ENCODE measurements at regions not wholly inside any gene's neighbourhood (a gene's known extent, or its start where the extent isn't known, plus 50 kb on each side); places are given as distances from the start of the nearest gene placed in this dataset.

DNA sequence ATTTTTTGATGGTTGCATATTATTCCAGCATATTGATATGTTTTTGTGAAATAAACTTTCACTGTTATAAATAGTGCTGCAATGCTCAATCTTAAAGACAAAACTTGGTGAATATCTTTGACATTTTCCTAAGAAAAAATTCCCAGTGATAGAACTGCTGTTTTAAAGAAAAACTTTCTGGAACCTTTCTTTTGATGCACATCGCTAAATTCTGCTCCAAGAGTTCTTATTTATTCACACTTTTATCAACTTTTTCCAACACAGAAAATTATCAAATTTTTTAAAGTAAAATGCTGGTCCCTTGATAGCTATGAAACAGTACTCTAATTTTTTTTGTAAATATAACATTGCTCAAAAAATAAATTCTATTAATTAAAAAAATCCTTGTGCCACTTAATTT is 196.6 kb downstream of the HS3ST3A1 start:
- Histone ChIP-seq H3K36me3 (ENCODE audit: control insufficient read depth in 1 of 2, insufficient read depth in 2 of 2, low read length in 2 of 2) (no peaks in the 10 kb centered on the region), H3K4me1 (ENCODE audit: control insufficient read depth in 1 of 2, insufficient read depth in 2 of 2, low read length in 2 of 2) (no peaks in the 10 kb centered on the region), H3K4me3 (ENCODE audit: low read depth in 1 of 2, low read length in 2 of 2) (no peak overlapping the region), H3K9me3 (ENCODE audit: control insufficient read depth in 1 of 2, low read length in 2 of 2) (no peaks in the 10 kb centered on the region), H3K27me3 (ENCODE audit: low read depth, low read length) (no peaks in the 10 kb centered on the region), H3K27ac (ENCODE audit: low read length) (no peak overlapping the region)

DNA sequence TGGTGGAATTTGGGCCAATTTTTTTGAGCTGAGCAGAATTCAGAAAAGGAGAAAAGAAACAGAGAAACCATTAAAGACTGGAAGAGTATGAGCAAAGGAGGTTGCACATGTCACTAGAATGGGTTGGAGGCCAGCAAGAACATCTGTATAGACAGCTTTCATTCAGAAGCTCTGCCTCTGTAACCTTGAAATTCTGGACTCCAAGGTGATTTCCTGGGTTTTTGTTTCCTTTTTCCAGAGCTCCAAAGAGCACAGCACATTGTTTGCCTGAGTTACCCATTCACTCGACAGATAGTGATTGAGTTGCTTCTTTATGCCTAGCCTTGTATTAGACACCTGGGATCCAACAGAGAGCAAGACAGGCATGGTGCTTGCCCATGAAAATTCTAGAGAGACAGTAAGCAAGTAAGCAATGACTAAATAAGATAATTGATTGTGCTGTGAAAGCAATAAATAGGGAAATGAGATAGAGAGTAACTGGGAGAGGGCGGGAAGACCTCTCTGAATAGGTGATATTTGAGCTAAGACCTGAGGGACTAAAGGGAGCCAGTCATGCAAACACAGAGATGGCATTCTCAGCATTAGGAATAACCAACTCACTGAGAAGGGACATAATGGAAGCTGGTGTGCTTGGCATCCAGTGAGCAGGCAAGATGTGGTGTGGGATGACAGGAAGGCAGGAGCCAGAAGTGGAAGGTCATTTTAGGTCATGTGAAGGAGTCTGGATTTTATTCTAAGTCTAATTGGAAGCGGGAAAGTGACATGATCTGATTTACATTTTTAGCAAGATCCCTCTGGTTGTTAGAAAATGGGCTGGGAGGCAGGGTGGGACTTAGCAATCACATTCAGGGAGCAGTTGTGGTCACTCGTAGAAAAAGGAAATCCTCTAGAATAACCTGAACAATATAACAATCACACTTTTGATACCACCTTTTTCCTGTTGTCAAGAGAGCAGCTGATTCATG is 197.5 kb downstream of the HS3ST3A1 start:
- H3K4me1 ChIP-seq (ENCODE audit: control insufficient read depth in 1 of 2, insufficient read depth in 2 of 2, low read length in 2 of 2), result no peaks in the 10 kb centered on the region
- no peak overlapping the region for H3K4me3 ChIP-seq (ENCODE audit: low read depth in 1 of 2, low read length in 2 of 2)
- H3K36me3 ChIP-seq (ENCODE audit: control insufficient read depth in 1 of 2, insufficient read depth in 2 of 2, low read length in 2 of 2), result no peaks in the 10 kb centered on the region
- H3K9me3 ChIP-seq (ENCODE audit: control insufficient read depth in 1 of 2, low read length in 2 of 2), result no peaks in the 10 kb centered on the region
- H3K27ac ChIP-seq (ENCODE audit: low read length), result no peak overlapping the region
- H3K27me3 ChIP-seq (ENCODE audit: low read depth, low read length), result no peaks in the 10 kb centered on the region

DNA sequence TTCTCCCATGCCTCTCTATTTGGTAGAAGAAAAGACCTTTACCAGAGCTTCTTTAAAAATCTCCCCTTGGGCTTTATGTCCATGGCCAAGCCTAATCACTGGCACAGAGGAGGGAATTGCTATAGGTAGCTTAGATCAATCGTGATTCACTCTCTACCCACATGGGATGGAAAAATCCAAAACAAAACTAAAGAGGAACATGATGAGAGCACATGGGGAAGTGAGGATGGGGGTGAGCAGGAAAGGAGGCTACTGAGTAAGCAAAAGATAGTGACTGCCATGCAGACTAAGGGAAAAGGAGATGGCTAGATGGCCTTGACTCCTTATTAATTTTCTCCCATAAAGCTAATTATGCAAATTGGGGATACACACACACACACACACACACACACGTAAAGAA is 201.2 kb downstream of the HS3ST3A1 start:
- Histone ChIP-seq H3K9me3 (ENCODE audit: control insufficient read depth in 1 of 2, low read length in 2 of 2) (no peaks in the 10 kb centered on the region), H3K36me3 (ENCODE audit: control insufficient read depth in 1 of 2, insufficient read depth in 2 of 2, low read length in 2 of 2) (no peaks in the 10 kb centered on the region), H3K4me1 (ENCODE audit: control insufficient read depth in 1 of 2, insufficient read depth in 2 of 2, low read length in 2 of 2) (no peaks in the 10 kb centered on the region), H3K27me3 (ENCODE audit: low read depth, low read length) (no peaks in the 10 kb centered on the region), H3K4me3 (ENCODE audit: low read depth in 1 of 2, low read length in 2 of 2) (no peak overlapping the region), H3K27ac (ENCODE audit: low read length) (no peak overlapping the region)

DNA sequence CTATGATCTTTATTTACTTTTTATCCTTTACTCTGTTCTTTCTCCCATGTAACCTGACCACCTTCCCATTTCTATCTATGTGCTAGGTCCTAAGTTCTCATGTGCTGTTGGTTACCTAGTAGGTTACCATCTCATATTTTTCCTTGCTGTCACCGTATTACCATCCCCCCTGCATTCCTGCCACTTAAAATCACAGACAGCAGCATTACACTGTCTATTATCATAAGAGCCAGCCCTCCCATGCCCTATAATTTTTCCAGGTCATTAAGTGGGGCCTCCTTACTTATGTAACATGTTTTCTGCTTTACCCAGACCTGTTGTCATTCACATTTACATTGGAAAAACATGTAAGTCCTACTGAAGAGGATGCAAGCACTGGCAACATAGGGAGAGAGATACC is 202.9 kb downstream of the HS3ST3A1 start:
- no peak overlapping the region for H3K4me3 ChIP-seq (ENCODE audit: low read depth in 1 of 2, low read length in 2 of 2)
- no peaks in the 10 kb centered on the region for H3K9me3 ChIP-seq (ENCODE audit: control insufficient read depth in 1 of 2, low read length in 2 of 2)
- H3K36me3 ChIP-seq (ENCODE audit: control insufficient read depth in 1 of 2, insufficient read depth in 2 of 2, low read length in 2 of 2), result no peaks in the 10 kb centered on the region
- H3K4me1 ChIP-seq (ENCODE audit: control insufficient read depth in 1 of 2, insufficient read depth in 2 of 2, low read length in 2 of 2), result no peaks in the 10 kb centered on the region
- no peaks in the 10 kb centered on the region for H3K27me3 ChIP-seq (ENCODE audit: low read depth, low read length)
- H3K27ac ChIP-seq (ENCODE audit: low read length), result no peak overlapping the region

DNA sequence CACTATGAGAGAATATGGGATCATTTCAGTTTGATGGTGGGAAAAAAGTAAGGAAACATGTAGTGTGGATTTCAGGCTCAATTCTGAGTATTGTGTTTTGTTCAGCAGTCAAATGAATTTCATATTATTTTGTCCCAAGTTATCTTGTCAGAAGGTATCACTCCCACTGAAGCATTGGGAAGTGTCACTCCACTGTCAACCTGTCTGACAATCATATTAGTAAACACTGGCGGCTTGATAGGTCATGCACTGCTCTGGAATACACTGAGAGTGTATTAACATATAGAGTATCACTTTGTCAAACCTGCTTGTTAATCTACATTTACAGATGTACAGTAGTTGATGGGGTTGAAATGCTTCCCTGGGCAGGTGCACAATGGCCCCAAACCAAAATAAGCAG is 203.6 kb downstream of the HS3ST3A1 start:
- Histone ChIP-seq H3K4me1 (ENCODE audit: control insufficient read depth in 1 of 2, insufficient read depth in 2 of 2, low read length in 2 of 2) (no peaks in the 10 kb centered on the region), H3K27me3 (ENCODE audit: low read depth, low read length) (no peaks in the 10 kb centered on the region), H3K27ac (ENCODE audit: low read length) (no peak overlapping the region), H3K9me3 (ENCODE audit: control insufficient read depth in 1 of 2, low read length in 2 of 2) (no peaks in the 10 kb centered on the region), H3K36me3 (ENCODE audit: control insufficient read depth in 1 of 2, insufficient read depth in 2 of 2, low read length in 2 of 2) (no peaks in the 10 kb centered on the region), H3K4me3 (ENCODE audit: low read depth in 1 of 2, low read length in 2 of 2) (no peak overlapping the region)

DNA sequence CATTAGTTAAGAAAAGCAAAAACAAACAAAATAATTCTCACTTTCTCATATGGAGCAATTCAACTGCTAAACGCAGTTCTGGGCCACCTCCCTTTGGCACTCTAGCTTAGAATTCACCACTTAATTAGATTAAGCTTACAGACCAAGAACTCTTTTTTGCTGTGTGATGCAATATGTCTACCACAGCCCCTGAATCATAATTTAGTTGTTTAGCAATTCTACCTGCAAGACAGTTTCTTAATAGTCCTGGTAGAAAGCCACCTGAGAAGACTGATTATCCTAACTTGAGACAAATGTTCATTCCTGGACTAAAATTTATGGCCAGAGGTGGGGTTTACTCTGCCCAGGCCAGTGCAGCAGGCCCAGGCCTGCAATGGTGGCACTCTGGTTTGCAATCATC is 205.9 kb downstream of the HS3ST3A1 start:
- Histone ChIP-seq H3K36me3 (ENCODE audit: control insufficient read depth in 1 of 2, insufficient read depth in 2 of 2, low read length in 2 of 2) (no peaks in the 10 kb centered on the region), H3K27ac (ENCODE audit: low read length) (no peak overlapping the region), H3K27me3 (ENCODE audit: low read depth, low read length) (no peaks in the 10 kb centered on the region), H3K4me3 (ENCODE audit: low read depth in 1 of 2, low read length in 2 of 2) (no peak overlapping the region), H3K9me3 (ENCODE audit: control insufficient read depth in 1 of 2, low read length in 2 of 2) (no peaks in the 10 kb centered on the region), H3K4me1 (ENCODE audit: control insufficient read depth in 1 of 2, insufficient read depth in 2 of 2, low read length in 2 of 2) (no peaks in the 10 kb centered on the region)

DNA sequence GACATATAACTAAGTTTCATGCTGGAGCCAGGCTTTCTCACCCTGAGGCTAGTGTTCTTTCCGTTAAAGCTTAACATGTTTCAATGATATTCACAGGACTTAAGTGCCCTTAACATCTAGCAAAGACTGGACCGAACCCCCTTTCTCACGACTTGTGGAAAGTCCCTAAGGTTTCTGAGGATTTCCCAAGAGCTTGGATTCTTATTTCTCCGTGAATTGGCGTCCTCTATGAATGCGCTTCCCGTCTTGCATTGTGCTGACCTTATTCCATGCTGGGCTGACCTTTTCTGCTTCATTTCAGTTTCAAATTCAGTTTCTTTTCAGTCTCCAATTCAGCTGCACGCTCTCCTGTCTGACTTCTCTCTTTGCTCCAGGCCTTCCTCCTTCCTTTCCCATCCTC is 206.4 kb downstream of the HS3ST3A1 start:
- Histone ChIP-seq H3K4me1 (ENCODE audit: control insufficient read depth in 1 of 2, insufficient read depth in 2 of 2, low read length in 2 of 2) (no peaks in the 10 kb centered on the region), H3K36me3 (ENCODE audit: control insufficient read depth in 1 of 2, insufficient read depth in 2 of 2, low read length in 2 of 2) (no peaks in the 10 kb centered on the region), H3K4me3 (ENCODE audit: low read depth in 1 of 2, low read length in 2 of 2) (no peak overlapping the region), H3K27ac (ENCODE audit: low read length) (no peak overlapping the region), H3K27me3 (ENCODE audit: low read depth, low read length) (no peaks in the 10 kb centered on the region), H3K9me3 (ENCODE audit: control insufficient read depth in 1 of 2, low read length in 2 of 2) (no peaks in the 10 kb centered on the region)

DNA sequence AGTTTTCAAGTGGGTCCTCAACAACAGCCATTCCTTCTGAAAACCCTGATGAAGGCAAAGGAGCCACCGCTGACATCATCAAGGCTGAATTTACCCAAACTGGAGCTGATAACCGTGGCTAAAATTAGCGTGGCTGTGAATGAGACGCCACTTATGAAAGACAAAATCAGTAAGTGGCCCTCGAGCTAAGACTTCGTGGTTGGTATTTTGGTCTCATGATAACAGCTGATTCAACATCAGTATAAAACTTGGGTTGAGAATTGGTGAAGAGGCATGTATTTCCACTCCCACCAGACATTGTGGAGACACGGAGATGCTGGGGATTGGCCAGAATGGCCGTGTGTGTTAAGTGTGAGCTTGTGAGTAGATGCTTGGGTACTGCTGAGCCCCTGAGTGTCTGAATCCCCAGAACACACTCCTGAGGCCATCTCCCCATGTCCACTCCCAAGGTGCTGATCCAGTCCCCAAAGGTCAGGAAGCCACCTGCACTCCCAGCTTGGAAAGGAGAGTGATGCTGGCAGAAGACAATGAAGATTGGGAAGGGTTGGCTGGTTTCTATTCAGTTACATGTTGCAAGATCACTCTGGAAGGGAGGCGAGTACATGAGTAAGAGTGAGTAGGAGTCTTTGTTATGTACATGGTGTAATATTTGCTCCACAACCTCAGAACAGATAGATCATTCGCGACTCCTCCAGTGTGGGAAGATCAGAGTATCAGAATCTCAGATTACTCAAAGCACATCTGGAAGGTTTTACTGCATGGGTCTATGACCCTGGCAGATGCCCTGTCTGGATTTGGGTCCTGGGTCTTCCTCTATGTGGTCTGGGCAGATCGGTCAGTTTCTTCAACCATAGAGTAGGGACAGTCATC is 207.7 kb downstream of the HS3ST3A1 start:
- Histone ChIP-seq H3K4me3 (ENCODE audit: low read depth in 1 of 2, low read length in 2 of 2) (no peak overlapping the region), H3K9me3 (ENCODE audit: control insufficient read depth in 1 of 2, low read length in 2 of 2) (no peaks in the 10 kb centered on the region), H3K27me3 (ENCODE audit: low read depth, low read length) (no peaks in the 10 kb centered on the region), H3K4me1 (ENCODE audit: control insufficient read depth in 1 of 2, insufficient read depth in 2 of 2, low read length in 2 of 2) (no peaks in the 10 kb centered on the region), H3K27ac (ENCODE audit: low read length) (no peak overlapping the region), H3K36me3 (ENCODE audit: control insufficient read depth in 1 of 2, insufficient read depth in 2 of 2, low read length in 2 of 2) (no peaks in the 10 kb centered on the region)

DNA sequence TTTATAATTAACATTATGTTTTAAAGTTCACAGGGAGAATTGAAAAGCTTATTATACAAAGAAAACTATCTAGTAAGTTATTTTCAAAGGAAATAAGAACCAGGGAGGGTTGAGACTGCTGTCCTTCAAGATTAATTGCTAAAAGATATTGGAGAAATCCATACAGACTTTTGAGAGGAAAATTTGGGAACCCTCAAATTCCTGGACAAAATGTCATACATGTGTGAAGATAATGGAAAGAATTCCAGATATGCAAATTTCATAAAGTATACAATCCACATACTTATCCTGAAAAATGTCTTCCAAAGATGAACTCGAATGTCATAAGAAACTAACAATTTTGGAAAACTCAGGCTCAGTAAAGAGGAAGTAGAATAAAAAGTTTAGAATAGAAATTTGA is 213.8 kb downstream of the HS3ST3A1 start:
- Histone ChIP-seq H3K4me3 (ENCODE audit: low read depth in 1 of 2, low read length in 2 of 2) (no peak overlapping the region), H3K4me1 (ENCODE audit: control insufficient read depth in 1 of 2, insufficient read depth in 2 of 2, low read length in 2 of 2) (no peaks in the 10 kb centered on the region), H3K36me3 (ENCODE audit: control insufficient read depth in 1 of 2, insufficient read depth in 2 of 2, low read length in 2 of 2) (no peaks in the 10 kb centered on the region), H3K27ac (ENCODE audit: low read length) (no peak overlapping the region), H3K27me3 (ENCODE audit: low read depth, low read length) (no peaks in the 10 kb centered on the region), H3K9me3 (ENCODE audit: control insufficient read depth in 1 of 2, low read length in 2 of 2) (no peaks in the 10 kb centered on the region)

DNA sequence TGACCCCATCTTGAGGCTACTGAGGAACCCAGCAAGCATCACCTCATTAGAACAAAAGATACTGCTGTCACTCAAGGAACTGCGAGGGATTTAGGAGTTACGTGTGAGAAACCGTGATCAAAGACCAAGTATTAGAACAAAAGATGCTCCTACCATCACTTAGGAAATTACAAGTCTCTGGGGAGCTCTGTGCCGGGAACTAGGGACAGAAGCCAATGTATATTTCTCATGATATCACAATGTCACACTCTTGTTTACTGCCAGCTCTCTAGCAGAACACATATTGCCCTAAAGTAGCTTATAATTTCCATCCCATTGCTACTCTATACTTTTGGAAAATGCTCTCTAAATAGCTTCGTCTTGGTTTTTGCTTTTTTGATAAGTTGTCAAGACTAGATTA is 214.5 kb downstream of the HS3ST3A1 start:
- no peaks in the 10 kb centered on the region for H3K27me3 ChIP-seq (ENCODE audit: low read depth, low read length)

DNA sequence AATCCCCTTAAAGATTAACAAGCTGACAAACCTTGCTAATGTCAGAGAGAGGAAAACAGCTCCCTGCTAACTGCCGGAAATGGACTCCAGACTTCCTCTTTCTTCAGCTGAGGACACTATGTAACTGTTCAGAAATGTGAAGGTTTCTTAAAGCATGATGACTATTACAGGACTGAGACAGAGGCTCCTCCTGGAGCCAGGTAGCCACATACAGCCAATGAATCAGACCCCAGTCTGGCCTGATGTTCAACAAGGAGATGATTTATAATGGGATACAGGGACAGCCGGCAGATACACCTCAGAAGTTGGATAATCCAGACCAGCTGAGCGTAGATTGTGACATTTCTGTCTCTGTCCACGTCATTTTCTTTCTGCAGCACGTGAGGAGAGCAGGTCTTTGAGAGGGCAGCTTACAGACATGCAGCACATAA is 216.2 kb downstream of the HS3ST3A1 start:
- Histone ChIP-seq H3K4me3 (ENCODE audit: low read depth in 1 of 2, low read length in 2 of 2) (no peak overlapping the region), H3K36me3 (ENCODE audit: control insufficient read depth in 1 of 2, insufficient read depth in 2 of 2, low read length in 2 of 2) (no peaks in the 10 kb centered on the region), H3K4me1 (ENCODE audit: control insufficient read depth in 1 of 2, insufficient read depth in 2 of 2, low read length in 2 of 2) (no peaks in the 10 kb centered on the region), H3K27me3 (ENCODE audit: low read depth, low read length) (no peaks in the 10 kb centered on the region), H3K27ac (ENCODE audit: low read length) (no peak overlapping the region), H3K9me3 (ENCODE audit: control insufficient read depth in 1 of 2, low read length in 2 of 2) (no peaks in the 10 kb centered on the region)

More for the DNA sequence above, 214.5 kb downstream of the HS3ST3A1 start:
- Histone ChIP-seq H3K4me3 (ENCODE audit: low read depth in 1 of 2, low read length in 2 of 2) (no peak overlapping the region), H3K27ac (ENCODE audit: low read length) (no peak overlapping the region), H3K36me3 (ENCODE audit: control insufficient read depth in 1 of 2, insufficient read depth in 2 of 2, low read length in 2 of 2) (no peaks in the 10 kb centered on the region), H3K4me1 (ENCODE audit: control insufficient read depth in 1 of 2, insufficient read depth in 2 of 2, low read length in 2 of 2) (no peaks in the 10 kb centered on the region), H3K9me3 (ENCODE audit: control insufficient read depth in 1 of 2, low read length in 2 of 2) (no peaks in the 10 kb centered on the region)

All from muscle layer of duodenum (tissue), 2 donors.